ENCODE measurements at regions not wholly inside any gene's neighbourhood (a gene's known extent, or its start where the extent isn't known, plus 50 kb on each side); places are given as distances from the start of the nearest gene placed in this dataset.
"Not testable (repeated sequence)": the region's sequence is repeated elsewhere in the genome, so short reads cannot be mapped to it uniquely, and the experiment has no call there.

DNA sequence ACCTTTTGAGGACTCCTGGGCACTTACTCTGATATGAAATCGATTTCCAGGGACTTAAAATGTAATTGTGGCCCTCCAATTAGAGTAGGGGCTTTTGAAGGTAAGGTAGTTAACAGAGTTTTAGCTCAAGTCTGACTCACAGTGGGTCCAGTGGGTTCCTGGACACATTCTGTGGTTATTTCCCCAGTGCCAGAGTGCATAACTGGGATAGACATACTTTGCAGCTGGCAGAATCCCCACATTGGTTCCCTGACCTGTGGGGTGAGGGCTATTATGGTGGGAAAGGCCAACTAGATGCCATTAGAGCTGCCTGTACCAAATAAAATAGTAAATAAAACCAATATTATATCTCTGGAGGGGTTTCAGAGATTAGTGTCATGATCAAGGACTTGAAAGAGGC lies 243.8 kb upstream of the EPHA7 start:
- no peak for DNase-seq (ENCODE audit: low spot score)

DNA sequence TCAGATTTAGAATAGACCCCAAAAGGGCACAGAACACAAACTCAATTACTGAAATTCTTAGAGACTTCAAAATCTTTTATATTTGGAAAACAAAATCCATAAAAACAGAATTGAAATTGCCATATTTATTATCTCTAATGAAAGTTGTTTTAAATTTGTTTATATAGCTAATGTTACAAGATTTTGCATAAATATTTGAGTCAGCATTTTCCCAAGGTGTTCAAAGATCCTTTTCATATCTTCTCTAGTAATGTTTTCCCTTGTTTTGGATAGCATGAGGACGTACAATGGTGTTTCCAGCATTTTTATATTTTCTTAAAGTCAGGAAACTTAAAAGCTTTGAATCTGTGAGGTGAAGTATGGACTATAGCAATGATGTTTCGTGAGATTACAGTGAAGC lies 235.2 kb upstream of the EPHA7 start:
- no peak for DNase-seq (ENCODE audit: low spot score)

DNA sequence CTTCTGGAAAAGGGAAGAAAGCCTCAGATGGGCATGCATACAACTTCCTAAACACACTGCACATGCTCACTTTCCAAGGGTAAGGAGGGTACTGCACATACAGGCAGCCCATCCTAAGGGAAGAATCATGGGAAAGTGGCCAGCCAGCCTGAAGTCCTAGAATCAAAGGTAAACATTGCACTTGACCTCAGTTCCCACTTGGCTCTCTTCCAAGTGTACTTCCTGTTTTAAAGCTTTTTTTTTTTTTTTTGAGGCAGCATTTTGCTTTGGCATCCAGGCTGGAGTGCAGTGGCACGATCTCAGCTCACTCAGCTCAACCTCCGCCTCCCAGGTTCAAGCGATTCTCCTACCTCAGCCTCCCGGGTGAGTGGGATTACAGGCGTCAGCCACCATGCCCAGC lies 225.3 kb upstream of the EPHA7 start:
- DNase-seq (ENCODE audit: low spot score), result no peak

DNA sequence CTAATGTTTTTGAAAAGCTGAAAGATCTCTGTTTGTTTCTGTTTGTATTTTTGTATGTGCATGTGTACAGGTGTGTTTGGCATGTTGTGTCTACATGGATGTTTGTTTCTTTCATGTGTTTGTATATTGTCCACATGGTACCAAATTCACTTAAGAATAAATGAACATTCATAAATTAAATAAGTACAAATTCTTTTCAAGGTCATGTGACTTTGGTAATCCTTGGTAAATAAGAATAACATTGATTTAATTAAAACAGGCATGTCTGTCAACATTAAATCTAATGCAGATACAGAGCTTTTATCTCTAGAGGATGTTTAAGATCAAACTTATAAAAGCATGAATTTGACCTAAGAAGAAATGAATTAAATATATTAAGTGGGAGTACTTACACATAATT lies 219.8 kb upstream of the EPHA7 start:
- DNase-seq (ENCODE audit: low spot score), result no peak

DNA sequence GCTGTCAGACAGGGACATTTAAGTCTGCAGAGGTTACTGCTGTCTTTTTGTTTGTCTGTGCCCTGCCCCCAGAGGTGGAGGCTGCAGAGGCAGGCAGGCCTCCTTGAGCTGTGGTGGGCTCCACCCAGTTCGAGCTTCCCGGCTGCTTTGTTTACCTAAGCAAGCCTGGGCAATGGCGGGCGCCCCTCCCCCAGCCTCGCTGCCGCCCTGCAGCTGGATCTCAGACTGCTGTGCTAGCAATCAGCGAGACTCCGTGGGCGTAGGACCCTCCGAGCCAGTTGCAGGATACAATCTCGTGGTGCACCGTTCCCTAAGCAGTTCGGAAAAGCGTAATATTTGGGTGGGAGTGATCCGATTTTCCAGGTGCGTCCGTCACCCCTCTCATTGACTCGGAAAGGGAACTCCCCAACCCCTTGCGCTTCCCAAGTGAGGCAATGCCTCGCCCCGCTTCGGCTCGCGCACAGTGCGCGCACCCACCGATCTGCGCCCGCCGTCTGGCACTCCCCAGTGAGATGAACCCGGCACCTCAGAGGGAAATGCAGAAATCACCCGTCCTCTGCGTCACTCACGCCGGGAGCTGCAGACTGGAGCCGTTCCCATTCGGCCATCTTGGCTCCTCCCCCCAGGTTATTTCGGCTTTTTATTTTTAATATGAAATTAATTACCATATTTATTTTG lies 217.8 kb upstream of the EPHA7 start:
- not testable (repeated sequence) for DNase-seq (ENCODE audit: low spot score)

DNA sequence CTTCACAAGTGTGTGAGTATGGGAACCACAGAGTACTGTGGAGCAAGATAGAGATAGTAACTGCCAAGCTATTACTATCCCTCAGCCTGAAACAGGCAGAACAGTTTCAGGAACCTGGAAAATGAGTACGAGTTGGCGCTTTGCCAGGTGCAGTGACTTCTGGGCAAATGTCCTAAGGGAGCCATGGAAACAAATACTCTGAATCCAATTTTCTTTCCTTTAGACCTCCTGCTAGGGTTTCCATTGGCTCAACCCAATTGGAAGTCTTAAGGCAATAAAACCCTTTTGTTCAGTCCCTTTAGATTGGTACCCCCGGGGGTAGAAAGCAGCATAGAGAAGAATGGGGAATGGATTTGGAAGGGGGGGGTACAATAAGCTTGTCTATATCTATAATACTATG lies 205.0 kb upstream of the EPHA7 start:
- DNase-seq (ENCODE audit: low spot score), result no peak

DNA sequence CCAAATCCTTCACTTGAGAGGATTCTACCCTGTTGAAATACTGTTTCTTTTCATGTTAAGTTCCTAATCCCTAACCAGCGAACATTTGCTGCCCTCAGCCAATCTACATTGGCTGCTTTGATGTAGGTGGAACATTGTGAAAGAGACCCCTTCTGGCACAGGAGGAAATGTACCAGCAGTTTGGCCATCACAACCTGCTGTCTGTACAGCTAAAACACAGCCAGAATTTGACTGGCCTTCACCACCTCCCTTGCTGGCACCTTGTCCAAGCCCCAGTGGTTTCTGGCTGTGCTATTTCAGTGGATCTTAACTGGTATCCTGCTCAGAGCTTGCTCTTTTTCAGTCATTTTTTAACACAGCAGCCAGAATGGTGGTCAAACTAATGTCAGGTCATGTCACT lies 202.1 kb upstream of the EPHA7 start:
- DNase-seq (ENCODE audit: low spot score), result no peak

DNA sequence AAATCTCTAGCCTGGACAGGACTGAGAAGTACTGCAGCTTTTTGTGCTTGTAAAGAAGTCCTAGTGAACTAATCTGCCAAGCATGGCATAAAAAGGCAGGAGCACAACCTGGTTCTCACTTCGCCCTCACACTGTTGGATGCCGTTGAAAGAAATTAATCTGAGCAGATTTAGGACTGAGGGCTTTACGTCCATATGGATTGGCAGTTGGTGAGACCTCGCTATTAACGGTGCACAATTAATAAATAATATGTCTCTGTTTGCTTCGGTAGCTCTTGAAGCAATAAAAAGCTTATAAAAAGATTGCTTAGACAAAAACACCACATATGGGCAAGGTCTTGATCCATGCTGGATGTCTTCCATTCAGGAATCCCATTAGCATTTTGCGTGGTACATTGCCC lies 185.6 kb upstream of the EPHA7 start:
- no peak for DNase-seq (ENCODE audit: low spot score)

DNA sequence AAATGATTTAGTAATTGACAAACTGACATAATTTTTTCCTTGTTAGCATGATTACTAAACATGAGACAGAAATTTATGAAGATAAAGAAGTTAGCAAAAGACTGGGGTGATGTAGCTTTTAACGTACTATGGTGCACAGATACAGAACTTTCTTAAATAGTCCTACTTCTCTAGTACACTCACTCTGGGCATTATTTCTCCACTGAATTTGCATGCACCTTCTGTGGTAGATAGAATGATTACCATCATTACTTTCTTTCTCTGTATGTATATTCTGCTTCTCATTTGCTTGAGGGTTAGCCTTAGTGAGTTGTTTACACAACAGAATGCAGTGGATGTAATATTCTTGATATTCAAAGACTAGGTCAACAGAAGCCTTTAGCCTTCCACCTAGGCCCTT lies 173.1 kb upstream of the EPHA7 start:
- DNase-seq (ENCODE audit: low spot score), result no peak

DNA sequence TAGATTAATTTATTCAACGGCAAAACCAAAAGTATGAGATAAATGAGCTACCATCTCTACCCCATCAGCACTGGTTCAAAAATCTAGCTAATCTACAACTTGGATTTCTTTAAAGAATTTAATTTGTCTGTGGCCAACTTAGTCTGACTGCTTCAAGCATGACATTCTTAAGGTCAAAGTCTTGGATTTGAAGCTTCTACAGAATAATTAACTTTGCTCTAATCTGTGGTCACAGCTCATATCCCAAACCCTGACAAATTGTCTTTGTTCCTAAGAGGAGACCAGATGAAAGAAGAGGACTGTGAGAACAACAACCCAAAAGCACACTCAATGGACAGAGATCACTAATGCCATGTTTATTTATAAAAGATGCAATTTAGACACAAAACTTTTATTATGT lies 166.9 kb upstream of the EPHA7 start:
- no peak for DNase-seq (ENCODE audit: low spot score)

DNA sequence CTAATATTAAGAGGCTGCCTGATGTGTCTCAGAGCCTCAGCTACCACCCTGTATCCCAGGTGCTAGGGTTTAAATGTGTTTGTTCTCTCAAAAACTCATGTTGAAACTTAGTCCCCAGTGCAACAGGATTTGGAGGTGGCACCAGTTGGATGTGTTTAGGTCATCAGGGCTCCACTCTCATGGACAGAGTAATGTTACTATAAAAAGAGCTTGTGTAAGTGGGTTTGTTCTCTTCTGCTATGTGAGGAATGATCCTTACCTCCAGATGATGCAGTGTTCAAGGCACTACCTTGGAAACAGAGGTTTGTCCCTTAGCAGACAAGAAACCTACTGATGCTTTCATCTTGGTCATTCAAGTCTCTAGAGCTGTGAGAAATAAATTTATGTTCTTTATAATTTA lies 164.9 kb upstream of the EPHA7 start:
- DNase-seq (ENCODE audit: low spot score), result no peak

DNA sequence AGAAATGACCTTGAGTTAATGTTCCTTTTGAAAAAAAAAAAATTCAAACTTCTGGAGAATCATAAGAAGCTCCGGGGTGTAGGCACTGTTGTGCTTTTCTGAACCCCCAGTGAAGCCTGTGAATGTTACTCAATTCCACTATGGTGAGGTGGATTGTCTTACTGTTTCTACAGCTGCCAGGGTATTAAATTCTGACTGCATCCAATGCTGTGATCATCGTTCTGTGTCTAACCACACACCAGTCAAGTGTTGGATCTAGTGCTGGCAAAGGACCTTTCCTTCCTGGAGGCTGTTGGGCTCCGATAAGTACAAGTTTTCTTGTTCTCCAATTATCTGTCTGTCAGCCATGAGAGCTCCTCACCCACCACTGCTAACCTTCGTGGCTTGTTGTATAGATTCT lies 162.0 kb upstream of the EPHA7 start:
- no peak for DNase-seq (ENCODE audit: low spot score)

DNA sequence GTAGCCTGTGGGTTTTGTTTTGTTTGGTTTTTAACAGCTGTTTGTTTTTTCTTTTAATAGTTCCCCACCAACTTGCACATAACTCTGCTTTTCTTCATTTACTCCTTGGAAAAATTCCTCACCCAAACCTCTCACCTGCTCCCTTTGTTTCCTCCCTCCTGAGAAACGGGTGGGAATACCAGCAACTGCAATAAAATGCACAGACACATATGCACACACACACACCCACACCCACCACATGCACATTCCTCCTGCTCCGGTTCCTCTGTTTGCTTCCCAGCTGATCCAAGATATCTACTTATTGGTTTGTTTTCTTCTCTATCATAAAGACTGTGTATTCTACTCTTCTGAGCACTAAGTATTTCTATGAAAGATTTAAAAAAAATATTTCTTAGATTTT lies 161.1 kb upstream of the EPHA7 start:
- peak; percentile 11 for DNase-seq (ENCODE audit: low spot score)

DNA sequence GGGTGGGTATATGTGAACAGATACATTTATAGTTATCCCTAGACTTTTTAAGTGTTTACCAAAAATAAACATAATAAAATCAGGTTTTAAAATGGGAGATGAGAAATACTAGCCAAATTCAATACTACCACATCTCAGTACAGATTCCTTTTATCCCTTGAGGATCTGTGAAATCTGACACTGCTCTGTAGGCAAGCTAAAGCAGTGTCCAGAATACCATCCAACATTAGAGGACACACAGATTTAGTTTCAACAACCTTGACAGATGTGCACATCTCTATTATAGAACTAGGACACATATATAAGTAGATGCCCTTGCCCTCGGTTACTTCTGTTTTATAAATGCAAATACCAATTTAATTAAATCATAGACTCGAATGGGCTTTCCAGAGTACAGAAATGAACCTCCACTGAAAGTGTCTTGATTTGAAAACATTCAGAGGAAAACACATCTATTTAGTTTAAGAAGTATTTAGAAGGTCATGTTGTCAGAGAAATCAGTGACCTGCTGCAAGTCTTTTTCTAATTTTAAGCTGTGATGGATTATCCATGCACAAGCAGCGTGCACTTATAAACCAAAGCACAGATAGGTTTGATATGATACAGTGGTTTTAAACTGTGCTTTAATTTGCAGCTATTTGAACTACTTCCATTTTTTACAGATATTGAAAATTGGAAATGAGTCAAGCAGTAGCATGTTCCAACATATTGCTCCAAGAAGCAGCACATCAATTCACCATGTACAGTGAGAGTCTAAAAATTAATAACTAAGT lies 156.3 kb upstream of the EPHA7 start:
- no peak for DNase-seq (ENCODE audit: low spot score)

DNA sequence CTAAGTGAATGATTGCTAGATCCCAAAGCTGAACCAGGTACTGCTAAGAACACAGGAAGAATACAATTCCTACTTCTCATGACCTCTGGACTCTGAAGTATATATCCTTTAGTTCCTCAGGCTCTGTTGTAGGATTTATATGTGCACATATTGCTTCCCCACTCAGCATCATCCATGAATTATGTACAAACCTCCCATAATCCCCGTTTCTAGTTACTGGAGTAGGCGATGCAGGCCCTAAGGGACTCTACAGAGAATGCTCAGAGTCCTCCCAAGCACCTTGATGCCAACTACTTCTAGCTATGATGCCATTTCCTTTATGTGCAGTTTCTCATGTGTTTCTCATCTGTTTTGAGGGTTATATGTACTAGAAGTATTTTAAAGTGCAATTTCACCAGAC lies 154.9 kb upstream of the EPHA7 start:
- DNase-seq (ENCODE audit: low spot score), result no peak

DNA sequence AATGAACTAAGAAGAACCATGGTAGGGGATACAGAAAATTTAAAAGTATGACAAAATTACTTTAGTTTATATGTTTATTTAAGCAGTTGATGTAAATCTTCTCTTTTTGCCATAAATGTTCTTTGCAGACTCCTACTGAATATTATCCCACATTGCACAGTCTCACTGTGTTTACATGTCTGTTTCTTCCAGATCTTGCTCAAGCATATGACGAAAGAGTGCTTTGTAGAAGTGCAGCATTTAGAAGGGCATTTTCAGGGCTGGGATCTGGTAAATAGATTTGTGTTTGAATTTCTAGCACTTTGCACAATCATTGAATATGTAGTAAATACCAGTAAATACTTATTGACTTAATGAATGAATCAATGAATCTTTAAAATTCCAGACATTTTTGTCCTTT lies 152.0 kb upstream of the EPHA7 start:
- peak; percentile 17 for DNase-seq (ENCODE audit: low spot score)

DNA sequence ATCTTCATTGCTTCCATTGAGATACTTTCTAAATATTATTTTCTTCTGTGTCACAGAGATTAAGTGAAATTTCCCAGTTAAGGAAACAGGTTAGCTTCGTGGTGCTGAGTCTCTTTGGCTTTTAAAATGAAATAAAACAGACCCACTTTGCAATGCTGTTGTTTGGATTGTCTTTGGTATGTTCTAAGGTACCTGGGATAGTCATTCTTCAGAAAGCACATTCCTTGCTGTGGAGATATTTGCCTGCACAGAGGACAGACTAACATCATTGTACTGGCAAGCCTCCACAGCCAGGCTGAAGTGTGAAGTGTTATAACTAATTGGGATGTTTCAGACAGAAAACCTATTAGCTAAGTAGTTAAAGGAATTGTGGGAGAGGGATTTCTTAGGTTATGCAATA lies 148.8 kb upstream of the EPHA7 start:
- no peak for DNase-seq (ENCODE audit: low spot score)

DNA sequence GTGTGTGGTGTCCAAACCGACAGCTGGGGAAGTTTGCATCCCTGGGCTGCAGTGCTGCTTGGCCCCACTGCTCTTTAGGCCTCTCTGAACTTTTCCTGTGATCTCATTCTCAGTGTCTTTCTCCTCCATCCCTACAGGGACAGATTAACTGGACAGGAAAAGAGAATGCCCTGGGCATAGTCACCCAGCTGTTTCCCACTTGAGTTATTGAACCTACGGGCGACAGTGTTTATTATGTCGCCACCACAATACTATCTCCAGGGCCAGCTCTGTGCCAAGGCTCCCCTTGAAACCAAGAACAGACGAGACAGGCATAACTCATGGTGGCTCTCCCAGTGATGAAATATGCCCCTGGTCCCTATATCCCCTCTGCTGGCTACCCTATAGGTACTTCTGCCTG lies 147.8 kb upstream of the EPHA7 start:
- no peak for DNase-seq (ENCODE audit: low spot score)

DNA sequence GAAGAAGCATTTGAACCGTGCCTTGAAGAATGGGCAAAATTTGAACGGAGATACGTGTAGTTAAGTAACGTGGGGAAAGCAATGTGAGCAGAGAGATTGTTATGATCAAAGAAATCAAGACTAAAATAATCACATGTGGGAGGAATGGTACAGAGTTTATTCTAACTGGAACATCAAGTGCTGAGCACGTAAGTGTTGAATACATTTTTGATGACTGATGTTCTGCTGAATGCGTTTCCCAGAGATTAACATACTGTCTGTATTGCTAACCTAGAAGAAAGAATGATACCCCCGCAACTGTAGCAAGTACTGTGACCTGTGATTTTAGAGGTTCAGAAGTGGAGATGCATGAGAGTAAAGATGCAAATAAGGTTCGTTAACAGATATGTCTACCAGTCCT lies 146.9 kb upstream of the EPHA7 start:
- no peak for DNase-seq (ENCODE audit: low spot score)

DNA sequence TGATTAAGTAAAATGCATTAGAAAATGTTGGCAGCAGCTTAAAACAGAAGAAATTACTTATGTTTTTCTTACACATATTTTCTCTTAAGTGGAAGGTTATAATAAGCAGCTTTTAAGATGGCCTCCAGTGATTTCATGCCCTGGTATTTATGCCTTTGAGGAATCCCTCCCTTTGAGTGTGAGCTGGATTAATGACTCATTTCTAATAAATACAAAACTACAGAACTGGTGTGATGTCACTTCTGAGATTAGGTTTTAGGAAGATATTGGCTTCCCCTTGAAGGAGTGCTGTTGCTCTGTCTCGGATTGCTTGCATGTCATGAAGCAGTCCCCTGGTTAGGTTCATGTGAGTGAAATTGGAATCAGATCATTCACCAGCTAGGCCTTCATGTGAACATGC lies 143.2 kb upstream of the EPHA7 start:
- DNase-seq (ENCODE audit: low spot score), result no peak

DNA sequence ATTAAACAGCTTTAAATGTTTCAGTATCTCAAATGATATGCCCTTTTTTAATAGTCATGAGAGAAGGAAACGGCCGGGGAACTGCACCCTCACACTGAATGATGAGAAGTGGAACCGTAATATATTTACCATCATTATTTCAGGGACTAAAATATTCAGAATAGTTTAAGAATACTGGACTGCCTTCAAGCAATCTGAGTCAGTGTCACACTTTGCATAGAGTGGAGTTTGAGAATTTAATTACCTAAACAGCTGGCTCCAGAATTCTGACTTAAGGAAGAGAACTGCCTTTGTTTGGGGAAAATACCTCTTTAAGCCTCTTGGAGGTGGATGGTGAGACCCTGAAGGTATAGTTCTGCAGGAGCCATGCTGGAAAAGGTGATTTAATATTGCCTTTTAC lies 135.9 kb upstream of the EPHA7 start:
- DNase-seq (ENCODE audit: low spot score), result no peak

DNA sequence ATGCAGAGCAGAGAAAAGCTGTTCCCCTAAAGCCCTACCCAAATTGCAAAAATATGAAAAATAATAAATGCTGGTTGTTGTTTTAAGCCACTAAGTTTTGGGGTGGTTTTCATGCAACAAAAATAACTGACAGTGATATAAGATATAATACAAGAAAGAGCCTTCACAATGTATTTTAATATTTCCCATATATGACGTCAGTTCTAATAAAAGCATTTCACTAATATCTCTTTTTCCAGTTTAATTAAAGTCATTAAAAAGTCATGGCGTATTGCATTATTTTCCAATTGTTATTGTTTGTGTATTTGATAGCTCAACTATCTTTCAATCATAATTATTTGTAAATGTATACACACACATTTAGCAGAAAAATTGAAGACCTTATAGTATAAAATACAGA lies 134.7 kb upstream of the EPHA7 start:
- DNase-seq (ENCODE audit: low spot score), result no peak

DNA sequence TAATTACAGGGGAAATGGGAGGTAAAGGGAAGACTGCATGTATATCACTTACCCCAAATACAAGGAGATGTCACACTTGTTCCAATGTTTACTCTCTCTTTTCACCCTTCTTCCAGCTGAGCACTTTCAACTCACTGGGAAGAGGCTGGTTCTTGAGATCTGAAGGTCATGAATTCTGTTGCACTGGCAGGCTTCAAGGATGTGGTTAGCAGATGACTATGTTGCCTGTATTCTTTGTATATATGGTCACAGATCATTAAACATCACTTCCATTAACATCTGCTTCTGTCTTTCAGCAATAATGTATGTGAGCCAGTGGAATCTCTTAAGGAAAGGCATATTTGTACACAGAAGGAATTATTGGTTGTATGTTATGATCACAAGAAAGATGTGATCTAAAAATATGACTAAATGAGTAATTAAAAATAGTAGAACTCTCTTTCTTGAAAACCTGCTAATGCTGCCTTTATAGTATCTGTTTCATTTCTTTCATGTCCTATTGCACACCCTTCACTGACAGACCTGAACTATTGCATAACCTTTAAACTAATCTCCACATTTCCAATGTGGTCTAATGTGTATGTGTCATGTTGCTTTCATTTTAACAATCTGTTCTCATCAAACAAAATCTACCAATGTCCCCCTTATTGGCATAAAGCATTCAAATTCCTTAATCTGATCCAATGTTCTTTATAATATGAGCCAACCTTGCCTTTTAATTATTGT lies 131.4 kb upstream of the EPHA7 start:
- no peak for DNase-seq (ENCODE audit: low spot score)
